ENCODE measurements at regions not wholly inside any gene's neighbourhood (a gene's known extent, or its start where the extent isn't known, plus 50 kb on each side); places are given as distances from the start of the nearest gene placed in this dataset.
"Not testable (repeated sequence)": the region's sequence is repeated elsewhere in the genome, so short reads cannot be mapped to it uniquely, and the experiment has no call there.

DNA sequence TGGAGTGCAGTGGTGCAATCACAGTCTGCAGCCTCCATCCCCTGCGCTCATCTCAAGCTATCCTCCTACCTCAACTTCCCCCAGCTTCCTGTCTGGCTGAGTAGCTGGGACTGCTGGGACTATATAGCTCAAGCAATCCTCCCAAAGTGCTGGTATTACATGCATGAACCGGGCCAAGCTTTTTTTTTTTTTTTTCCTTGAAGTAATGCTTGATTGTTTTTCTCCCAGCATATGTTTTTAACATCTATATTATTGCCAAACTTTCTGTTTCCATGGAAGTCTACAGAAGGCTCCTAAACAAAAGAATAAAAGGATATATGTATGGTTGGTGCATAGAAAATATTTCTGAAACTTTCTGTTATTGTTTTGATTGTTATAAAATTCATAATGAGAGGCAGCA is 853.6 kb downstream of the KCNA4 start:
- no peak for DNase-seq (ENCODE audit: low read depth in 2 of 2)

DNA sequence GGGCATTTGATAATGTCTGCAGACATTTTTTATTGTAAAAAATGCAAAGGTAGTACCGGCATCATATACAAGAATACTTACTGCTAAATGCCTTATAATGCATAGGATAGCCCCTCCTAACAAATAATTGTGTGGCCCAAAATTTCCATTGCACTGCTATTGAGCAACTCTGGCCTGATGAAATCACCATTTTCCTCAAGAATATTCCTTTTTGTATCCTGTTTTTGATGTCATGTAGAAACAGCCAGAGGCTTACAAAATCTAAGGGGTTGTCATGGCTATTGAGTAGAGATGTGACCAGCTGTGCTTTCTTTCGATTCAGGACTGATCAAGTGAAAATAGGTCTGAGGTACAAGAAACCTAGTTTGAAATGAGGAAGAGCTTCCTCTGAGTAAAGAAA is 854.3 kb downstream of the KCNA4 start:
- DNase-seq (ENCODE audit: low read depth in 2 of 2) = no peak

DNA sequence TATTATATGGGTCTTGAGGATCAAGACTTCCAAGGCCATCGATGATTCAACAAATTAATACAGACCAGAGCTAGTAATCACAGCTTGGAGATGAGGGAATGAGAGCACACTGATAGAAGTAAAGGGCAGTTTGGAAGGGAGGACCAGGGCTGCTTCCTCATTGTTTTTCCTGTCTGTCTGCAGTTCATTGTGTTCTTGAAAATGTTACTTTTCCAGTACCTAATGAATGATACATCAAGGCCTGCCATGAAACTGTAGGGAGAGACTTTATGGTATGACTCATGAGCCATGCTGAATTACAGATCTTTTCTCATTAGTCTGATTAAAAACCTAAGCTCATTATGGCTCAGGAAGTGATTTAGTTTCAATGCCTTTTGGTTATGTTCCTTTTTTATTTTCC is 855.6 kb downstream of the KCNA4 start:
- DNase-seq (ENCODE audit: low read depth in 2 of 2) = no peak

DNA sequence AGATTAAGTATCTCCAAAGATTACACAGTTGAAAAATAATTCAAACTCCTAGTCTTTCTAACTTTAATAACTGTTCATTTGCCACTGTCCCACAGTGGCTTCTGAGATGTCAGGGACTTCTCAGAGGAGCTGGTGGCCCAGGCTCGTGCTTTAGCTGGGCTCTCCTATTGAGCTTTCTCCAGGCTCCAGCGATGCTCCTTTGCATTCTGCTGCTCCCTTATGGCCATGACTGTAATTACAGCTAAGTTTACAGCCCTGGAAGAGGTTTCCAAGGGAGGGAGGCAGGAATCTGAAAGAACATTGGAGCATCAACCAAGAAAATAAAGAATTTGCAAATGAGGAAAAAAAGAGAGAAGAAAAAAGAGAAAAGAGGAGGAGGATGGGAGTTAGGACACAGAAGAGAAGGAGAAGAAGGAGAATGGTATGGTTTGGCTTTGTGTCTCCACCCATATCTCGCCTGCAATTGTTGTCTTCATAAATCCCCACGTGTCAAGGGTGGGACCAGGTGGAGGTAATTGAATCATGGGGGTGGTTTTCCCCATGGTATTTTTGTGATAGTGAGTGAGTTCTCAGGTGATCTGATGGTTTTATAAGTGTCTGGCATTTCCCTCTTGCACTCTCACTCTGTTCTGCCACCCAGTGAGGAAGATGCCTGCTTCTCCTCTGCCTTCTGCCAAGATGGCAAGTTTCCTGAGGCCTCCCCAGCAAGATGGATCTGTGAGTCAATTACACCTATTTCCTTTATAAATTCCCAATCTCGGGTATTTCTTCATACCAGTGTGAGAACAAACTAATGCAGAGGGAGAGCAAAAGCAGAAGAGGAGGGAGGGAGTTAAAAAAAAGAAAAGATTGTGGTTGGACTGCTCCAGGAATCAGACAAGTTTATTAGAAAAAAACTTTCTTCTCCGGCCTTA is 857.0 kb downstream of the KCNA4 start:
- DNase-seq (ENCODE audit: low read depth in 2 of 2) = no peak

DNA sequence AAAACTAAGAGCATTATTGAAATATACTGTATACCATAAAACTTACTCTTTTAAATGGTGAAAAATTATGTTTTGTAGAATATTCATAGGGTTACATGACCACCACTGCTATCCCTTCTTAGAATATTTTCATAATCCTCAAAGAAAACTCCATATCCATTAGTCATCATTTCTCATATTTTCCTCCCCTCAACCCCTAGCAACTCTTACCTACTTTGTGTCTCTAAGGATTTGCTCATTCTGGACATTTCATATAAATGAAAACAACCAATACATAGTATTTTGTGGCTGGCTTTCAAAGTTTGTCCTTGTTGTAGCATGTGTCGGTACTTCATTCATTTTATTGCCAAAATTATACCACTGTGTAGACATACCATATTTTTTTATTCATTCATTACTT is 863.8 kb downstream of the KCNA4 start:
- DNase-seq (ENCODE audit: low read depth in 2 of 2) = no peak

DNA sequence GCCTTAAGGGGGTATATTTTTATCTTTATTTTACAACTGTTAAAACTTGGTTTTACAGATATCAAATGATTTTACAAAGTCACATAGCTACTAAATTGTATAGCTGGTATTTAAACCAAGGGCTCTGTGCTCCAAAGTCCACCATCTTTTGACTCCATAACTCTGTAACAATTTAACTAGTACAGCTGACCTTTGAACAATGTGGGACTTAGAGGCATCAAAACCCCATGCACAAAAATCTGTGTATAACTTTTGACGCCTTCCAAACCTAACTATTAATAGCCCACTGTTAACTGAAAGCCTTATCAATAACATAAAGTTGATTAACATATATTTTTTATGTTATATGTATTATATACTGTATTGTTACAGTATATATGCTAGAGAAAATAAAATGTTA is 874.3 kb downstream of the KCNA4 start:
- not testable (repeated sequence) for DNase-seq (ENCODE audit: low read depth in 2 of 2)

DNA sequence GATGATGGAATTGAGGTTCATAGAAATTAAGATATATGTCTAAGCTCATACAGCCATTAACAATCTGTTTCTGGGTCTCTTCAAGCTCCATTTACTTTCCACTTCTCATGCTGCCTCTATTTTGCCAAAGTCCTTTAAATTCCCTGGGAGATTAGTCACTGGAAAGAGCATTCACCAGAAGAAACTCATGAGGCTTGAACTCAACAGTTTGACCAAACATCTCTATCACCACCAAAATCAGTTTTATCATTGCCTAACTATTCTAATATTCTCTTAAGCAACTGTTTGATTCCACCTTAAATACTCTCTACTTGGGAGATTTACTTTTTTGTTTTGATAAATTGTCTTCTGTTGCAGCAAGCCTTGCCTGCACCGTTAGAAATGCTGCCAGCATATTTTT is 881.3 kb downstream of the KCNA4 start:
- no peak for DNase-seq (ENCODE audit: low read depth in 2 of 2)

DNA sequence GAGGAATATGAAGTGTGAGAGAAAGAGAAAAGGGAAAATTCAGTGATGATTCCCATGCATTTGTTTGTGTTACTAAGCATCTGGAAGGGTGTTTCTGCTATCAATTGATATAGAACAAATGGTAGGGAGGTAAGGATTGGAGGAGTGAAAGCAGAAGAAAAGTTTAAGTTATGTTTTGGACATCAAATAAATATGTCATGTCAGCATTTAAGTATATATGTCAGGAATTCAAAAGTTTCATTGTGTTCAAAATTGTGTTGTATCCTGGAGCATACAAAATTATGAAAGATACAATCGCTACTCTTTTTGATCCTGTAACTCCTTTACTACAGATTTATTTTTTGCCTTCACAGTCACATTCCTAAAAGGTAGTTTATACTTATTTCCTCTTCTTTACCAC is 885.8 kb downstream of the KCNA4 start:
- no peak for DNase-seq (ENCODE audit: low read depth in 2 of 2)

DNA sequence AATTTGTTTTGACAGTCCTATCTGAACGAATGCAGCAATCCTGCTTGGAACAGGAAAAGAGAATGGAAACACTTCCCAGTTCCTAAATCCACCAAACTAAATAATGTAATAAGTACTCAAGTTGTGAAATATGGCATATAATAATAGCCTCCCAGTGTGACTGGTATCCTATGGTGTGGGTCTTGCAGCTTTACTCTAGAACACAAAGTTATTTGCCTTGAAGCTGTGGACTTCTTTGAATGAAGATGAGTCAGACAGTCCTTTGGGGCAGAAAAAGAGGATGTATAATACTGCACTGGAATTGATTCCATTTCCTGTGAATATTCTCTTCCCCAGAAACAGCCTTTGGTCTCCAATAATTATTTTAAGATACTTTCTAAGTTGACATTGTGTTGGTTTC is 887.0 kb downstream of the KCNA4 start:
- DNase-seq (ENCODE audit: low read depth in 2 of 2) = no peak

DNA sequence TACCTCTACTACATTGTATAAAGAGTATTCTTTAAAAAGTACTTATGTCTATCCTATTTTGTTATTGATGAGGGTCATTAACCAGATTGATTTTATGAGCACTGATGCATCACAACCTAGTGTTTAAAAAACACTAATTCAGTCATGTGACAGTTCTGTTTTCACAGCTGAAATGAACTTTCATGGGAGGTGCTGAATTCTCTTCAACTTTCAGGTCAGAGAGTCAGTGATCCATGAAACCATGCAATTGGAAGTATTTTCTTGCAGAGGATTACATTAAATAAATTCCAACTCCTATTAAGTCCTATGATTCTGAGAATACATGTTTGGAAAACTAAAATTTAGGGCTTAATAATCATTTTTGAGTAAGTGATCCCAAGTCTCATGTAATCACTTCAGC is 889.4 kb downstream of the KCNA4 start:
- no peak for DNase-seq (ENCODE audit: low read depth in 2 of 2)

DNA sequence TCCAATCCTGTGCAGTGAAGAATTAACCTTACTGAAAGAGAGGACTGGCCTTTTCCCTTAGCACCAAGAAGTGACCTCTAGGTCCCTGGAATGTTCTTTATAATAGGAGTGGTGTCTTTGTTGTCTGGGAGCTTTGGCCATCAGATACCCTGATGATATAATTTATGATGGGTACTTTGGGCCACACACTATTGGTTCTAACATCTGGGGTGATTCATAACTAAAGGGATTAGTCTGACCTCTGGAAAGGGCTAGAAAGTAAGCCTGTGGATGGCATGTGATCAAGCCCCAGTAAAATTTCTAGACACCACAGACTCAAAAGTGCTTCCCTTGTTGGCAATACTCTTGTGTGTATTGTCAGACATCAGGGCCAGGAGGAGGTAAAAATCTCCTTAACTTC is 891.2 kb downstream of the KCNA4 start:
- no peak for DNase-seq (ENCODE audit: low read depth in 2 of 2)

DNA sequence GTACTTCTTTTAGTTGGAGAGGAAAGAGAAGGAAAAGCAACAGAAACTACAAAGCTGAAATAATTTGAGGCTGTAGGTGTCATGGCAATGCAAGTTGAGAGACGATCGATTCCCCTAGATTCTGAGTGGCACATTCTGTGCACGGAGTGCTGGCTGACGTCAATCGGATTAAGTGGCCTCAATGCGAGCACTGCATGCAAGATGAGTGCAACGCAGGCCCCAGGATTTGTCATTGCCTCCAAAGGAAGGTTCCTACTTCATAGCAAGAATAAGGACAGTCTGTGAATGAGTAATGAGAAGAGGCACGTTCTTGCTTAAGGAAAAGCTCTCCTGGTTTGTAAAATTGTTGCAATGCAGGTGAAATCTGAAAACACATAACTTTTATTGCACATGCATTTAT is 892.4 kb downstream of the KCNA4 start:
- DNase-seq (ENCODE audit: low read depth in 2 of 2) = no peak

DNA sequence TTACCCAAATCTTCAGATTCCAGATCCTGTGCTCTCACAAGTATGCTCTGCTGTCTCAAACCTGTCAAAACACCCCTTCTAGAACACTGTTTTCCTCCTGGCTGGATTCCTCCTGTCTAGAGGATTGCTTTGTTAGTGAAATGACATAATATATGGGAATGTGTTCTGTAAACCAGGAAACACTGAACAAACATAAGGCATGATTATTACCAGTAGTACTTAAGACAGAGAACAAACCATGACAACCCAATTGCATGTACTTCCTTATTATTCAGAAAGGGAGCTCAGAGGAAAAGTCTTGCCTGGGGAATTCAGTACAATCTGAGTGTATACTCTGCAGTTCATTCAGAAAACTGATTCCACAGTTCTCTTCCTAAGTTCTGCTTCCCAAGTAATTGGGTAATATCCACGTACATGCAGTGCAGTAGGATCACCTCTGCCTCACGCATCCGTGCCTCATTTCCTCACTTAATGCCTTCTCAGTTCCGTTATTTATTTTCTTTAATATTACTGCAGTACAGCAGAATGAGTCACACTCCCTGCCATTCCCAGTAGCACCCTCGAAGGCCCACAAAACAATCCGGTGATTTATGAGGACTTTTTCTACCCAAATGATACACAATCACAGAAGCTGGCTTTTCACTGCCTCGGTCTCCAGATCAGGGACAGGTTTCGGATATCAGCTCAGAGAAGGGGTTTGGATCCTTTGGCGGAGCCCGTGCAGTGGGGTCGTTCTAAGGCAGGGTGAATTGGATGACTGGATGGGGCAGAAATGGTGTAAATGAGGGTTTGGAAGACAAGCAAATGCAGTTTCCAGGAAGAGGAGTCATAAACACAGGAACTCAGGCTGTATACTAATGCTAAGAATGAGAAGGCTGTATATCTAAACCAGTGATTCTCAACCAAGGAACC is 896.9 kb downstream of the KCNA4 start:
- DNase-seq (ENCODE audit: low read depth in 2 of 2) = no peak

DNA sequence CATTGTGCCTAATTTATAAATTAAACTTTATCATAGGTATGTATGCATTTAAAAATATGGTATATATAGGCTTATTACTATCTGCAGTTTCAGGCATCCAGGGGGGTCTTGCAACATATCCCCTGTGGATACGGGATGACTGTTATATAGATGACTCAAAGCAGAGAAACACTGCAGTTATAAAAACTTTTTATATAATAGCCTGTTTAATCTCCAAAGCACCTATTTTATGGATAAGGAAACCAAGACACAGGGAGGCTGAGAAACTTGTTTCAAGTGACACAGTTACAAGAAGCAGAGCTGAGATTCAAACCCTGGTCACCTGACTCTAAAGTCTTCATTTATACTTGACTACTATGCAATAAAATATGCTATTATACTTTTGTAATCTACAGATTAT is 897.7 kb downstream of the KCNA4 start:
- no peak for DNase-seq (ENCODE audit: low read depth in 2 of 2)

DNA sequence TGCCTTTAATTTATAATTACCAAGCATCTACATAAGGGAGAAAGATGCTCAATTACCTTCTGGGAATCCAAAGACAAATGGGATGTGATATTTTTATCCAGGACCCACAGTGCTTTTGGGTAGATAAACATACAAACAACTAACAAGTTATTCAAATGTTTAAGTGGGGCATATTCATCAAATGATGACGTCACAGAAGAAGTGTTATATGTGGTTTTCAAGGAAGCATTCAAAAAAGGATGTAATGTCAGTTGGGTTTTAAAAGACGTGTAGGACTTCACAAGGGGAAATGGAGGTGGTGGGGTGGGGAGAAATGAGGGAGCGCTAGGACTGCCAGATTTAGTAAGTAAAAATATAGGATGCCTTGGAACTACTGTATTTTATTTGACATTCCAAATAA is 915.9 kb downstream of the KCNA4 start:
- no peak for DNase-seq (ENCODE audit: low read depth in 2 of 2)

DNA sequence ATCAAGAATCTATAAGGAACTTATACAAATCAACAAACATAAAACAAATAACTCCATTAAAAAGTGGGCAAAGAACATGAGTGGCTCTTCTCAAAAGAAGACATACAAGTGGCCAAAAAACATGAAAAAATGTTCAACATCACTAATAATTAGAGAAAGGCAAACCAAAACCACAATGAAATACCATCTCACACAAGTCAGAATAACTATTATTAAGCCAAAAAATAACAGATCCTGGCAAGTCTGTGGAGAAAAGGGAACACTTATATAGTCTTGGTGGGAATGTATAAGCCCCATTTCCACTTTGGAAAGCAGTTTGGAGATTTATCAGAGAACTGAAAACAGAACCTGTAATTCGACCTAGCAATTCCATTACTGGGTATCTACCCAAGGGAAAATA is 921.0 kb downstream of the KCNA4 start:
- DNase-seq (ENCODE audit: low read depth in 2 of 2) = no peak

DNA sequence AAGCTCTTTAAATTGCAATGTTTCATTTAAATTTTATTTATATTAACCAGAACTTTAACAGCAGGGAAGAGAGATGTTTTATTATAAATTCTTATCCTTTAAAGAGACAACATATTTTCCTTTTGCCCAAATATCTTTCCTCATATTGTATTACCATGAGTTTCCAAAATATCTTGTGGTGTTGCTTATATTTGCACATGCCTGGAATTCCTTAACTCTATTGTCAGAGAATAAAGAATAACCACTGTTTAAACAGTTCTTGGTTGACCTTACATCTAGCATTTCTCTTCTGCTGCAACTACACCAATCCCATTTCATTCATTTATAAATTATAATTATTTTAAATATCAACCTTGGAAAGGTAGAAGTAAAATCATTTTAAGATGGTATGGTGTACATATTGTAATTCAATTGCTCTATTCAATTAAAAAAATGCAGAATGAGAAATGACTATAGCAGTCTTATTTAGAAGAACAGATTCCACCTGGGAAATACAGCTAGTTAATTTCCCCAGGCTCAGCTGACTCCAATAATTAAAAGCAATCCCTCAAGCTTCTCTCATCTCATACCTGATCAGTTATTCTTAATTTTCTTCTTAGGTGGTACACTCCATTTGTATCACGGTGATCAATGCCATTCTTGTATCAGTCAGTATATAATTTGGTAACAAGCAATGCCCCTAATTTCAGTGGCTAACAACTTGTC is 923.3 kb downstream of the KCNA4 start:
- DNase-seq (ENCODE audit: low read depth in 2 of 2) = no peak

DNA sequence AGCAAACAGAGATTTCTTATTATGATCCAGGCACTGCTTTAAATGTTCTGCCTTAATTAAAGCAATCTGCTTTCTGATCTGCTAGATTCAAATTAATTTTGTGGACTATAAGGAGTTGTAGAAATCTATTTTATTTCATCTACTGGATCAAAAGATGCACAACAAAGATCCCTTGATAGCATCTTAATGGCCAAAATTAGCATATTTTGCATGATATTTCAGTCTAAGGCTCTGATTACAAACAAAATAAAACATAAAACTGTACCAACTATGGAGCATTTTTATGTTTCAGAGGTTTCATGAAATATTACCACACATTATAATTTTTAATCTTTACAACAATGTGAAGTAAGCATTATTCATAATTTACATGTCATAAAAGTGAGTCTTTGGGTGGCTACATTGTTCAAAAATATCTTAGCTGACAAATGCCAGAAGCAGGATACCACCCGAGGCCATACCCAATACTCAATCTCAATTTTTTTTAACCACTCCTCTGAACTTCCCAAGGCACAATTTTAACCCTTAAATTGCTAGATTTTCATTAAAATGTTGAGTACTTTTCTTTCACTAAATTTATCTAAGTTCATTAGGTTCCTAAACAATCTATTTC is 929.5 kb downstream of the KCNA4 start:
- DNase-seq (ENCODE audit: low read depth in 2 of 2) = no peak

DNA sequence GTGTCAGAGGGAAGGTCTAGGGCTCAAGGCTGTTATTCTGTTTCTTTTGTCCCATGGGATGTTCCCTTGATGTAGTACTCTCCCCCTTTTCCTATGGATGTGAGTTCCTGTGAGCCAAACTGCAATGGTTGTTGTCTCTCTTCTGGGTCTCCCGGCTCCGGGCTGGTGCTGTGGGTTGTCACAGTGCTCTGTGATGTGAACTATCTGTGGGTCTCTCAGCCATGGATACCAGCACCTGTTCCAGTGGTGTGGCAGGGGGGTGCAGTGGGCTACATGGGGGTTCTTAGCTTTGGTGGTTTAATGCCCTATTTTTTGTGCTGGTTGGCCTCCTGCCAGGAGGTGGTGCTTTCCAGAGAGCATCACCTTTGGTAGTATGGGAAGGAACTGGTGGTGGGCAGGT is 941.1 kb downstream of the KCNA4 start:
- no peak for DNase-seq (ENCODE audit: low read depth in 2 of 2)

DNA sequence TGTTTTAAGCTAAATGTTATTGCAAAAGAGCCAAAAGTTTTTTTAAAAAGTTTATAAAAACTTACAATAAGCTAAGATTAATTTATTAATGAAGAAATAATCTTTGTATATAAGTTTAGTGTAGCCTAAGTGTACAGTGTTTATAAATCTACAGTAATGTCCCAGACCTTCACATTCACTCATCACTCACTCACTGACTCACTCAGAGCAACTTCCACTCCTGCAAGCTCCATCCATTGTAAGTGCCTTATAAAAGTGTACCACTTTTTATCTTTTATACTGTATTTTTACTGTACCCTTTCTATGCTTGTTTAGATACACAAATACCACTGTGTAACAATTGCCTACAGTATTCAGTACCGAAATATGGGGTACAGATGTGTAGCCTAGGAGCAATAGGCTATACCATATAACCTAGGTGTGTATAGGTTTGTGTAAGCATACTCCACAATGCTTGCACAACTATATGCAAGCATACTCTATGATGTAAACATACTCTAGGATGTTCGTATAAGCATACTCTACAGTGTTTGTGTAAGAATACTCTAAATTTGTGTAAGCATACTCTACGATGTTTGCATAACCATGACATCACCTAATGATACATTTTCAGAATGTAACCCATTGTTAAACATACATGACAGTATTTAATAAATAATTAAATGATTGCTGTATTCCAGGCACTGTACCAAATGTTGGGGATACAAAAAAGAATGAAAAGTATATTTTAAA is 953.0 kb downstream of the KCNA4 start:
- DNase-seq (ENCODE audit: low read depth in 2 of 2) = no peak

DNA sequence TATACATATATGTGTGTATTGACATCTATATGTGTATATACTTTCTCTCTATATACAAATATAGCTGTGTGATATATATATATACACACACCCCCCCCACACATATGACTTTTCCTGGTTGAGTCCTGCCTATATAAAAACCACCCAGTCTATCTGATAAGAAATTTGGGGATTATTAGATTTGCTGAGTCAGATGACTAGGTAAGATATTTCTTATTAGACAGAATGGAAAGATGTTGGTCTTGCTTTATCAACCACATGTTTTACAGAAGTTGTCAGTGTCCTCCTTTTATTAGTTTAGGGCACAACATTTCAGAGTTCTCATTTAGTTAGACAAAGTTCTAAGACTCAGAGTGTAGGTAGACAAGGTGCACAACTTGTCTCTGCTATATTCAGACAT is 953.3 kb downstream of the METTL15 start:
- DNase-seq (ENCODE audit: low read depth in 2 of 2) = no peak

All from stimulated activated CD8-positive, alpha-beta memory T cell treated with anti-CD3 and anti-CD28 coated beads, Interleukin-2, amount 100 ng/mL, for 48 hours (primary cell).